GM18873 (cell line): ENCODE measurements at regions not wholly inside any gene's neighbourhood (a gene's known extent, or its start where the extent isn't known, plus 50 kb on each side); places are given as distances from the start of the nearest gene placed in this dataset.
"Not testable (repeated sequence)": the region's sequence is repeated elsewhere in the genome, so short reads cannot be mapped to it uniquely, and the experiment has no call there.

ENCODE experiments used
- ATAC-seq: cut with Tn5 transposase; IDR thresholded peaks from one replicate; pipeline ENCODE4 v1.9.1; 2021; ENCODE audit warnings: mild to moderate bottlenecking, moderate library complexity, moderate number of reproducible peaks; ENCODE audit not compliant: unreplicated experiment, low FRiP score

DNA sequence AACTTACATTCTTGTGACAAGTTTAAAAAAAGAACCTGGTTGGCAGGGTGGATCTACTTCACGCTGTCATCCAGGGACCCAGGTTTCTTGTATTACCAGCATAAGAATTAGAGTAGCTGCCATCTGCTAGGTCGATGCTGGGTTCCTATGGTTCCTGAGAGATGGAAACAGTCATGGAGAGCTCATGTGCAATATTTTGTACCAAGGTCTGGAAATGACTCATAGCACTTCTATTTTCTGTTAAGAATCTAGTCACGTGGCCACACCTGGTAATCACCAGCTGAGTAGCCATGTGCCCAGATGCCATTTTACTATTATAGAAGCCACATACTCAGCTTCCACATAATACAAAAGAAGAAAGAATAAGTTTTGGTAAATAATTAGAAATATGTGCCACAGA lies 171.3 kb downstream of the CD83 start:
- ATAC-seq, result no peak

DNA sequence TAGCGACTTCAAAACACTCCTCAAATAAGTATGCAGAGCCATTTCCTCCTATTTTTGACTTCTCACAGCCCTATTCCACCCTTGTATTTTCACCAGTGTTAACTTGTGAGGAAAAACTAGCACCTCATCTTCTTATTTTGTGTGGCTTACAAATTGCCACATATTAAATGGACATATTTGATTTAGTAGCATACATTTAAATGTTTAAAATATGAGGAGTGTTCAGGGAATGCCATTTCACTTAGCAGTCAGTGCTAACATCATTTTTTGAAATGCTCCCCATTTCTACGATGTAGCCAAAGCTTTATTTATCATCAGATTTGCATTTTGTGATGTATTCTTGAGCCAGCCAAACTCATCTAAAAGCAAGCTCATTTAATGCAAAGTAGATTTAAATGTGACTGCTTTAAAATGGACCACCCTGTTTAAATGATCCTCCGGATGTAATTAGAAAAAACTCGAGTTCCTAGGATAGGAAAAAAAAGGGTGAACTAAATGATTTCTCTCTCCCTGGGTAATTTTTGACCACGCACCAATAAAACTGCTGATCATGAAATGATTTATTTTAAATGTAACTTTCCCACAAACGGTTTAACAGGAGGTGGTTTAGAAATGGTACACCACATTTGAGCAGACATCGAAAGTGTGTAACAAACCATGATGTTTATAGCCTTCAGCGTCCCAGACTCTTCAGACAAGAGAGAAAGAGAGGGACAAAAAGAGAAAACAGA lies 172.6 kb downstream of the CD83 start:
- no peak for ATAC-seq

DNA sequence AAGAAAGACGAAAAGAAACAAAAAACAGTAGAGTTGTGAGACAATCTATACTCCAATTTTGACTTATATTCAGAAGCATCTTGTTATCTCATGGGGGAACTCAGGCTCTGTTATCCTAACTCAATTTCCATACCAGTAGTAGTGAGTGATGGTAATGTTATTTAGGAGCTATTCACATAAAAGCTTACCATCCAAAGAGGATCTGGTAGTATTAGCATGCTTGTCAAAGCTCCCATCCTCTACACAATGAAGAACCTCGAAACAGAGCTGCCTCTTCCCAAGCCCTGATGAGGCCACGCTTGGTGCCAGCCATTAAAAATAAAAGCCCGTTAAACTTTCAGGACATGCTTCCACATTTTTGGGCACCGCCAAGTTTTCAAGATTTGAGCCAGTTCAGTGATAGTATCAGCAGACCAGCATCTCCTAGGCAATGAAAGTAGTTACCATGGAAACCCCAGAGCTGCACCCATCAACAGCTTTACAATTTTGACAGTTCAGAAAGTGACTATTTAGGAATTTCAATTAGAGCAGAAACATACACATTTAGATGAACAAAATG lies 173.3 kb downstream of the CD83 start:
- ATAC-seq, result no peak

DNA sequence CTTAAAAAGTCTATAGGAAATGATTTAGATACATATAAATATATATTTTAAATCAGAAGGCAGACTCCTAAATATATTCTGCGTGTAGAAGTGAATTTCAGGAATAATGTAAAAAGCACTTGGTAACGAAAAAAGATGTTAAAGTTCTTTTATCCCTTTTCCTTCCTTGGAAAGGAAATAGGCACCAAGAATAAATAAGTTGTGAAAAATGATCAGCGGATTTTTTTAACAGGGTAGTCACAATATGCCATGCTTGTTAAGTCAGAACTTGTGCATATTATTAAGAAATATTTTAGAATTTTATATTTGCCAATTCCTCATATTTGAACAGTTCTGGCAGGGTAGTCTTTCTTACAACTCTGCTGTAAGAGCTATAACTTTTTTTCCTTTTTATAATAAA lies 173.8 kb downstream of the CD83 start:
- no peak for ATAC-seq

DNA sequence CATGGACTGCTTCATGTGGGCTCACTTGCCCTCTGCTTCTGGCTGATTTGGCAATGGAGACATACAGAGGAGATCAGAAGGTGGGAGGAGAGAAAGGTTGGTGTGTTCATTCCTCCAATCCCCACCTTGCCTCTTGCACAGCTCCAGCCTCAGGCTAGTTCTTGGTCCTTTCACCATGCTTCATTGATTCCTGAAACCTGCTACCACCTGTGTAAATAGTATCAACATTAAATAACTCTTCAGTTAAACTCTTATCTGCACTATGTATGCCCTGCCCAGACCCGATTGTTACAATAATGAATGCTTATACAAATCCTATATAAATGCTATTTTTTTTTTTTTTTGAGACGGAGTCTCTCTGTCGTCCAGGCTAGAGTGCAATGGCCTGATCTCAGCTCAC lies 174.5 kb downstream of the CD83 start:
- no peak for ATAC-seq

DNA sequence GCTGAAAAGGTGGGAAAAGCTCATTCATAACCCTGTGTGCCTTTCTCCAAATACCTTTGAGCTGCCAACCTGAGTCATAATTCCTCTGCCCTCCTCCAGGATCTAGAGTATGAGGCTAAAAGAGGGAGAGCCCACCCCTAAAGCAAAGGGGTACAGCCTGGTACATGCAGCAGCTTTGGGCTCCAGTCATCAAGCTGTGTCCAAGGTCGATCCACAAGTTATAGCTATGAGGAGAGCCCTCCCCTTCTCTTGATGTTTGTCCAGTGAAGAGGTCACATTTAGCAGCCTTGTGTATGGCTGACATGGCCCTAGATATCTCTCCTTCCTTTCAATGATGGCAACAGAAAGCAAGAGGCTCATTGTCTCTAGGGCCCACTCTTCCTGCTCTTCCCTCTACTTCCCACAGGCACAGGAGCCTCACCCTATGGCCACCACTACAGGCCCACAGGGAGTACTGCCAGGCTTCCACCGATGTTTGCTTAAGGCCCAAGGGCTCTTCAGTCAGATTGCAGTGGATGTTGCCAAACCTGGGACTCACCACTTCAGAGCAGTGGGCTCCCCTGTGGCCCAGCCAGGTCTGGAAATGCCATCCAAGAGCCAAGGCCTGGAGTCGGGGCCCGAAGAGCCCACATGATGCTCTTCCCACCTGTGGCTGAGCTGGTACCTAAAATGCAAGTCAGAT lies 176.8 kb downstream of the CD83 start:
- ATAC-seq, result no peak

DNA sequence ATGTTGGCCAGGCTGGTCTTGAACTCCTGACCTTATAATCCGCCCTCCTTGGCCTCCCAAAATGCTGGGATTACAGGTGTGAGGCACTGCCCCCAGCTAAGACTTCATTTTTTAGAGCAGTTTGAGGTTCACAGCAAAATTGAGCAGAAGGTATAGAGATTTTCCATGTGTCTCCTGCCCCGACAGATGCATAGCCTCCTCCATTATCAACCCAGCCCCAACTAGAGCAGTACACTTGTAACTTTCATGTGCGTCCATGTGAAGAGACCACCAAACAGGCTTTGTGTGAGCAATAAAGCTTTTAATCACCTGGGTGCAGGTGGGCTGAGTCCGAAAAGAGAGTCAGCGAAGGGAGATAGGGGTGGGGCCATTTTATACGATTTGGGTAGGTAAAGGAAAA lies 179.1 kb downstream of the CD83 start:
- ATAC-seq, result not testable (repeated sequence)

DNA sequence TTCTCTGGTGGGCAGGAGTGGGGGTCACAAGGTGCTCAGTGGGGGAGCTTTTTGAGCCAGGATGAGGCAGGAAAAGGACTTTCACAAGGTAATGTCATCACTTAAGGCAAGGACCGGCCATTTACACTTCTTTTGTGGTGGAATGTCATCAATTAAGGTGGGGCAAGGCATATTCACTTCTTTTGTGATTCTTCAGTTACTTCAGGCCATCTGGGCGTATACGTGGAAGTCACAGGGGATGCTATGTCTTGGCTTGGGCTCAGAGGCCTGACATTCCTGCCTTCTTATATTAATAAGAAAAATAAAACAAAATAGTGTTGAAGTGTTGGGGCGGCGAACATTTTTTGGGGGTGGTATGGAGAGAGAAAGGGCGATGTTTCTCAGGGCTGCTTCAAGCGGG lies 179.5 kb downstream of the CD83 start:
- ATAC-seq, result not testable (repeated sequence)

DNA sequence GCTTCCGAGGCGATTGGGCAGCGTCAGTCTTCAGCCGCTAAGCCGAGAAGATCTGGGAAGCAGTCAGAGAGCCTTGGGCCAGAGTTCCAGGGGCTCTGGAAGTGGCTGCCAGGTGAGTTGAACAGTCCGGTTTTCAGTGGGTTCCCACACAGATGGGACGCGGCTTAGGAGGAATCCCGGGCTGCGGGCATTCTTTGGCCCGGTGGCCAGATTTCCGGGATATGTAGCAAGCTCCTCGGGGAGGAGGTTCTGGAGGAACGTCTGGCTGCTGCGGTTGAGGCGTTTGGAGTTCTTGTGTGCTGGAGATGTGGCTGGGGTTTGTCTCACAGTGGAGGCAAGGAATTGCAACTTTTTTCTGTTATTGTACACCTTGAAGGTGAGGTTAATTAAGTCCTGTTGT lies 182.6 kb downstream of the CD83 start:
- ATAC-seq, result not testable (repeated sequence)

DNA sequence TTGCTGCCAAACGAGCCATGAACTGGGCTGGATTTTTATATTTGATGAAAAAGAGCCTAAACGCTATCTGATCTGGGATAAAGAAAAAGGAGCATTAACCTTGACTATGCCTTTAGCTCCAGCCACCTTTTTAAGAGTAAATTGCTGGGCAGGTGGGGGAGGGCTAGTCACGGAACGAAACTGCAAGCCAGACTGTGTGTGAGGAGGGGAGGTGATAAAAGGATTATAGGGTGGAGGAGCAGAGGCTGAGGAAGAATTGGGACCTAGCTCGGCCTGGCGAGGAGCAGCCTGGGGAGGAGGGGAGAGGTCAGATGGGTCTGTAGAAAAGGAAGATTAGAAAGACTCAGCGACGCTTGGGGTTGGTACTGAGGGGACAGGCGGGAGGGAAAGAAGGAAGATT lies 183.1 kb downstream of the CD83 start:
- ATAC-seq, result not testable (repeated sequence)

DNA sequence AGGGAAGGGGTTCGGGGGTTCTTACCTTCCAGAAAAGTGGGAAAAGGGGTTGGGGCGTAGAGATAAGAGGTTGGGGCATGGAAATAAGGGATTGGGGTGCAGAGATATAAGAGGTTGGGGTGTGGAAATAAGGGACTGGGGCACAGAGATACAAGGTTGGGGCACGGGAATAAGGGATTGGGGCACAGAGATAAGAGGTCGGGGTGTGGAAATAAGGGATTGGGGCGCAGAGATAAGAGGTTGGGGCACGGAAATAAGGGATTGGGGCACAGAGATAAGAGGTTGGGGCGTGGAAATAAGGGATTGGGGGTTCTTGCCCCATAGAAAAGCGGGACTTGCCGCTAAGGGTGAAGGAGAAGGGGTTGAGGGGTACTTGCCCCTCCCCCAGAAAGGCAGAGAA lies 183.9 kb downstream of the CD83 start:
- ATAC-seq, result not testable (repeated sequence)

DNA sequence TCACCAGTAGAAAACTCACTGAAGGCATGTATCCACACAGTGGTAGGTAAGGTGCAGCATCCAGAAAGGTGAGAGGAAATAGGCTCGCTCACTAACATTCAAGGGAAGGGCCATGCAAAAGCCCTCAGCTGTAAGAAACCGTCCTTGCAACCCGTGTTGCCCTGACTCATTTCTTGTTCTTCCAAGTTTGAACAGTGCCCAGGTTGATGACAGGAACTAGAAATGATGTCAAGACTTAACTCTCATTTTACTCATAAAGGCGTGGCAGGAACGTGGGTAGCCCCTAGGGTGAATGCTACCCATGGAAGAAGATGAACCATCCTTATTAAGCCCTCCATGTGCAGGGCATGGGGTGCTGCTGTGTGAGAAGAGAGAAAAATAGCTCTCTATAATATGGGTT lies 187.6 kb downstream of the CD83 start:
- ATAC-seq, result no peak

DNA sequence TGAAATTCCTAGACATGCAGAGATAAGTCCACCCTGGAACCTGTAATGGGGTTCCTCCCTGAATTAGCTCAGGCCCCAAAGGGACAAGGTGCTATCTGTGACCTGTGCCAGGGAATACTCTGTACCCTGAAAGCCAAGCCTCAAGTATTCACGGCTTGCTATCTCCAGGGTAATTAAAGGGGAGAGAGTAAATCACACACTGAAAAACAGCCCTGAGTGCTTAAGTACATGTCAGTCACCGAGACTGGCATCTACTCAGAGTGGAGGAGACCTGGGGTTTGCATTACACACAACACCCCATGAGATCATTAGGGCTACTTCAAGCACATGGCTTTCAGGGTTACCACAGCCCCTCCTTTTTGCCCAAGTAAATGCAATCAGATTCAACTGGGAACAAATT lies 188.1 kb downstream of the CD83 start:
- no peak for ATAC-seq

DNA sequence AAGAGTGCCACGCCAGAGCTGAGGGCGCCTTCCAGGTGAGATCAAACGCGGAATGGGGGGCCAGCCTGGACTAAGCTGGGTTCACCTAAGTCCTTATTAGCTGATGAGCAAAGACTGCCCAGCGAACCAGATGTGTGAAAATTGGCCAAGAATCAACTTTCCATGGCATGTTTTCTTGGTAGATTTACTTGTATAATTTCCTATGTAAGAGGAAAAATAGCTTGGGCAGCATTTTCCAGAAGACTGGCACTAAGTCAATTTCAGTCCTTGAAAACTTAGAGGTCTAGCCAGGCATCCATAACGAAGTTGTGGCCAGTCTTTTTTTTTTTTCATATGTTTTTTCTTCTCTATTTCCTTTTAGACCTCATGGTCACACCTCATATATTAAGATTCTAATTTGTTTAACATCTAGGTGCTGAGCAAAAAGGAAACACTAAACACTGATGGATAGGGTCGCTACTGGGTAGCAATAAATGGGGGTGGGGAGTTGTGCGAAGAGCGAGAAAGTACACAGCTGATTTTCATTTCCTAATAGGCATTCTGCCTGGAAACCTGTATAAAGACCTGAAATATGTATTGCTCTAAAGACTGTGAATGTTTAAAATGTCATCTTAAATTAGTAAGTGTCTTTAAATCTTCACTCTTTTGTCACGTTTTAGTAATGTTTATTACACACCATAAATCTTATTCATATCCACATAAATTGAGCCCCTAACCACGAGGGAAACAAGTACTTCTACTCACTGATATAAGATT lies 188.8 kb downstream of the CD83 start:
- no peak for ATAC-seq

DNA sequence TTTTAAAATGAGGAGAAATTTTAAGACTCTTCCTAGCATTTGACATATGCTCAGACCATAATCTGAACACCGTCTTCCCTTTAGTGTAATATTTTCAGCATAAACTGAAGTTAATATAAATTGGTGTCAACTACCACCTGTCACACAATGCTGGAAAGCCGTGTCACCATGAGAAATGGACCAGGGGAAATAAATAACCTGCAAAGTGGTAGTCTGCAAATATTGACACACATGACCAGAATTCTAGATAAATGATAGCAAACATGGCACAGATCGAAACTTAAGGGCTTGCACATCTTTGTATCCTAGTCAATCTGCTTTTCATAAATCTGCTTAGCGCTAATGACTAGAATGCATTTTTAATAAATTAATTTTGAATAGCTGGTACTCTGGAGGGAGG lies 191.9 kb downstream of the CD83 start:
- ATAC-seq, result no peak

DNA sequence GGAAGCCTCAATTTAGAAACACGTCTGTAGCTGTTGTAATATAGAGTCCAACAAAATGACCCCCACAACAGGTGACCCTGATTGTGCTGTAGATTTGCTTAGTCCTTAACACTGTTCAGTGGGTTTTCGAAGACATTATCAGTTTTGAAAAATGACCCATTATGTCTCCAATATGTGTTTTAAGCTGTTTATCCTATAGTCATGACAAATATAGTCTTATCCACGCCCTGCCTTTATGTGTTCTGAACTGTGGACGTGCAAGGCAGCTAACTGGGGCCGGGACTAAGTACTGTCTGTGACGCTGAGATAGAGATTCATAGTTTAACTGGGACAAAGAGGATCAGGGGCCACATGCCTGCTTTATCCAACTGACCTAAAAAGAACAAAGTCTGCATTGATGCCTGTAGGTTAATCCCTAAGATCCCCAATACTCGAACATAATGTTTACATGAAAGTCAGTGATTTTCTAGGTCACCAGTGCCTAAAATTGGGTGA lies 192.4 kb downstream of the CD83 start:
- no peak for ATAC-seq

DNA sequence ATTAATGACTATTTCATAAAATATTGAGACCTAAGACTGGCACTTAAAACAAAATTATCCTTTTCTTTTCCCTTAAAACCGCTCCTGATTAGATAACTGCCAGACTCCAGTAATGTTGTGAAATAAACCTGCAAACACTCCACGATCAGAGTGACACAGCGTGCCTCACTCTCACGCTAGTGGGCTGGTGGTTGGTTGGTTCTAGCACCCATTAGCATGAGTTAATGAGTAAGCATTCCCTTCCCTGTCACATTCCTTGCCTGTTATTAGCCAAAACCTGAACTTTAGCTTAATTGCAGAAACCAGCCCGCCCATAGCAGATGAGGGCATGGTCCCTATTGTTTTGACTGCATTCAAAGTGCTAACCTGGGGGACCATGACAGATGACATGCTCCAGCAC lies 193.4 kb downstream of the CD83 start:
- ATAC-seq, result no peak

DNA sequence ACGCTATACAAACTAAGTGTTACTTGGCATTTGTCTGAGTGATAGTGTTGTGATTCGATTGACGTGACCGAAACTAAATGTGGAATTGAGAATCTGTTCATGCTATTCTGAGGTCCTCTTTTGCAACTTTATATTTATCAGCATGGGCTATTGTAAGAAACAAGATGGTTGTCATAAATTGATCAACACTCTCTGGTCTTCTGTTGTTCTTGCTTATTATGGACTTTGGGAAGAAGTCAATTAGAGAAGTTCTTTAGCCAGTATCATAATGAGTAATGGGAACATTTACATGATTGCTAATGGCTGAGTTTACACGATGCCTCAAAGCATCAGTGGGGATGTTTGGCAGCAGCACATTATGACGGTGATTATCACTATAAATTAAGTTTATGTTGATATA lies 195.0 kb downstream of the CD83 start:
- ATAC-seq, result no peak

DNA sequence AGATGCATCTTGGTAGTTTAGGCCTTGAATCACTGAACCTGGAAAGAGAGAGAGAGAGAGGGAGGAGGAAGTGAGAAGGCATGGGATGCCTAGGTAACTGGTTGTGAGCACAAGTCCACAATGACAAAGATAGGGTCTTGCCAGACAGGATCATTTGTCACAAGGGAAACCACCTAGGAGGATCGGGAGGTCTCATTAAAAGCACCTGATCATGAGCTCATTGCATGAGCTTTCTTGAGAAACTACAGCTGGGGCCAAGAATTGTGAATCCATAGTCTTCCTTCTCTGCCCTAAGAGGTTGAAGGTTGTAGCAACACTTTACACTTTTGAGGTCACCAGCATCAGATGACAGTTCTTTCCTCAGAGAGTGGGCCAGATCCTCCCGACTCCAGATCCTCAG lies 195.7 kb downstream of the CD83 start:
- no peak for ATAC-seq

DNA sequence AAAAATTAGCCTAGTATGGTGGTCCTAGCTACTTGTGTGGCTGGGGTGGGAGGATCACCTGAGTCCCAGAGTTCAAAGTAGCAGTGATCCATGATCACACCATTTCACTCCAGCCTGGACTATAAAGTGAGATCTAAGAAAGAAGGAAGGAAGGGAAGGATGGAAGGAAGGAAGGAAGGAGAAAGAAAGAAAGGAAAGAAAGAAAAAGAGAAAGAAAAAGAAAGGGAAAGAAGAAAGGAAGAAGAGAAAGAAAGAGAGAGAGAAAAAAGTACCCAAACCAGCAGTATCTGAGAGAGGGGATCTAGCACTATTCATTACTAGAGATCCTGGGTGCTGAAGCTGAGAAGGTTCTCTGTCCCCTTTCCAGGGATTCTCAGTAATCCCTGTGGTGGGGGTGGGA lies 197.8 kb downstream of the CD83 start:
- ATAC-seq, result no peak
